ENCODE measurements at regions not wholly inside any gene's neighbourhood (a gene's known extent, or its start where the extent isn't known, plus 50 kb on each side); places are given as distances from the start of the nearest gene placed in this dataset.

GRCh38 chr1:229075716-229076115 lies 195.2 kb upstream of the RAB4A start:
- Histone ChIP-seq H3K36me3 (replicated peaks; ENCODE audit: insufficient read depth, low read length) (no peaks in the 10 kb centered on the region), H3K27me3 (replicated peaks; ENCODE audit: insufficient read depth, low read length) (no peaks in the 10 kb centered on the region), H3K79me2 (ENCODE audit: low read length) (no peaks in the 10 kb centered on the region), H3K9ac (ENCODE audit: low read length) (no peak overlapping the region), H2AFZ (ENCODE audit: low read length) (no peak overlapping the region), H3F3A (ENCODE audit: insufficient read depth, low read length) (no peaks in the 10 kb centered on the region), H3K9me3 (replicated peaks; ENCODE audit: insufficient read depth, low read length) (no peaks in the 10 kb centered on the region), H3K4me2 (ENCODE audit: low read depth, low read length) (no peak overlapping the region), H3K27ac (ENCODE audit: low read length) (no peak overlapping the region), H4K20me1 (ENCODE audit: insufficient read depth, low read length) (no peaks in the 10 kb centered on the region), H3K4me1 (ENCODE audit: low read length) (no peaks in the 10 kb centered on the region), H3K4me3 (ENCODE audit: low read length) (no peak overlapping the region), H3K9me2 (replicated peaks; ENCODE audit: insufficient read depth, low read length) (no peaks in the 10 kb centered on the region)
- no peak for DNase-seq
- TF ChIP-seq EZH2 (optimal IDR thresholded peaks at IDR 0.05; ENCODE audit: low read depth, low read length) (no peak), EZH2phosphoT487 (IDR thresholded peaks at IDR 0.05; ENCODE audit: low read length) (no peak)
- TF ChIP-seq, protein P1, sequence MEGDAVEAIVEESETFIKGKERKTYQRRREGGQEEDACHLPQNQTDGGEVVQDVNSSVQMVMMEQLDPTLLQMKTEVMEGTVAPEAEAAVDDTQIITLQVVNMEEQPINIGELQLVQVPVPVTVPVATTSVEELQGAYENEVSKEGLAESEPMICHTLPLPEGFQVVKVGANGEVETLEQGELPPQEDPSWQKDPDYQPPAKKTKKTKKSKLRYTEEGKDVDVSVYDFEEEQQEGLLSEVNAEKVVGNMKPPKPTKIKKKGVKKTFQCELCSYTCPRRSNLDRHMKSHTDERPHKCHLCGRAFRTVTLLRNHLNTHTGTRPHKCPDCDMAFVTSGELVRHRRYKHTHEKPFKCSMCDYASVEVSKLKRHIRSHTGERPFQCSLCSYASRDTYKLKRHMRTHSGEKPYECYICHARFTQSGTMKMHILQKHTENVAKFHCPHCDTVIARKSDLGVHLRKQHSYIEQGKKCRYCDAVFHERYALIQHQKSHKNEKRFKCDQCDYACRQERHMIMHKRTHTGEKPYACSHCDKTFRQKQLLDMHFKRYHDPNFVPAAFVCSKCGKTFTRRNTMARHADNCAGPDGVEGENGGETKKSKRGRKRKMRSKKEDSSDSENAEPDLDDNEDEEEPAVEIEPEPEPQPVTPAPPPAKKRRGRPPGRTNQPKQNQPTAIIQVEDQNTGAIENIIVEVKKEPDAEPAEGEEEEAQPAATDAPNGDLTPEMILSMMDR (IDR thresholded peaks at IDR 0.05; ENCODE audit: low read length): no peak

DNA sequence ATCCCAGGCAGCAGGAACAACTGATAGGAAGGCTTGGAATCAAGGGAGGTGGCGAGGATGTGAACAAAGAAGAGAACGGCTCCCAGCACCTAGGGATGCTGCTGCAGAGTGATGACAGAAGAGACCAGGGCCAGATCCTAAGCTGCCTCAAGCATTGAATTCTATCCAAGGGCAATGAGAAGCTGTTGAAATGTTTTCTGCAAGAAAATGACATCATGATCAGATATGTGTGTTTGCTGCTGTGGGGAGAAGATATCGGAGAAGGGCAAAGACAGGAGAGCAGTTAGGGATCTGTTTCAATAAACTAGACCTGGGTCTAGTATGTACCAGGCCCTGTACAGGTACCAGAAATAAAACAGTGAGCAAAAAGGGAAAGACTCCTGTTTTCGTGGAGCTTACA lies 194.7 kb upstream of the RAB4A start:
- Histone ChIP-seq H3K4me1 (ENCODE audit: low read length) (no peaks in the 10 kb centered on the region), H3K27ac (ENCODE audit: low read length) (no peak overlapping the region), H3K27me3 (replicated peaks; ENCODE audit: insufficient read depth, low read length) (no peaks in the 10 kb centered on the region), H3K9me2 (replicated peaks; ENCODE audit: insufficient read depth, low read length) (no peaks in the 10 kb centered on the region), H2AFZ (ENCODE audit: low read length) (no peak overlapping the region), H3F3A (ENCODE audit: insufficient read depth, low read length) (no peaks in the 10 kb centered on the region), H4K20me1 (ENCODE audit: insufficient read depth, low read length) (no peaks in the 10 kb centered on the region), H3K9ac (ENCODE audit: low read length) (no peak overlapping the region), H3K4me3 (ENCODE audit: low read length) (no peak overlapping the region), H3K36me3 (replicated peaks; ENCODE audit: insufficient read depth, low read length) (no peaks in the 10 kb centered on the region), H3K4me2 (ENCODE audit: low read depth, low read length) (no peak overlapping the region), H3K79me2 (ENCODE audit: low read length) (no peaks in the 10 kb centered on the region), H3K9me3 (replicated peaks; ENCODE audit: insufficient read depth, low read length) (no peaks in the 10 kb centered on the region)
- no peak for DNase-seq
- TF ChIP-seq, protein P1 (IDR thresholded peaks at IDR 0.05; ENCODE audit: low read length): no peak
- TF ChIP-seq EZH2 (optimal IDR thresholded peaks at IDR 0.05; ENCODE audit: low read depth, low read length) (no peak), EZH2phosphoT487 (IDR thresholded peaks at IDR 0.05; ENCODE audit: low read length) (no peak)

GRCh38 chr1:229079016-229079595 lies 191.8 kb upstream of the RAB4A start:
- H3K4me1 ChIP-seq (ENCODE audit: low read length): no peaks in the 10 kb centered on the region
- H3F3A ChIP-seq (ENCODE audit: insufficient read depth, low read length): no peaks in the 10 kb centered on the region
- H3K9me3 ChIP-seq (replicated peaks; ENCODE audit: insufficient read depth, low read length): no peaks in the 10 kb centered on the region
- no peak overlapping the region for H3K4me3 ChIP-seq (ENCODE audit: low read length)
- no peaks in the 10 kb centered on the region for H3K27me3 ChIP-seq (replicated peaks; ENCODE audit: insufficient read depth, low read length)
- no peak for DNase-seq
- TF ChIP-seq, protein P1 (IDR thresholded peaks at IDR 0.05; ENCODE audit: low read length): no peak
- TF ChIP-seq EZH2phosphoT487 (IDR thresholded peaks at IDR 0.05; ENCODE audit: low read length) (no peak), EZH2 (optimal IDR thresholded peaks at IDR 0.05; ENCODE audit: low read depth, low read length) (no peak)
- no peak overlapping the region for H3K9ac ChIP-seq (ENCODE audit: low read length)
- no peaks in the 10 kb centered on the region for H3K36me3 ChIP-seq (replicated peaks; ENCODE audit: insufficient read depth, low read length)
- H3K9me2 ChIP-seq (replicated peaks; ENCODE audit: insufficient read depth, low read length): no peaks in the 10 kb centered on the region
- no peak overlapping the region for H3K4me2 ChIP-seq (ENCODE audit: low read depth, low read length)
- H4K20me1 ChIP-seq (ENCODE audit: insufficient read depth, low read length): no peaks in the 10 kb centered on the region
- no peak overlapping the region for H2AFZ ChIP-seq (ENCODE audit: low read length)
- no peak overlapping the region for H3K27ac ChIP-seq (ENCODE audit: low read length)
- H3K79me2 ChIP-seq (ENCODE audit: low read length): no peaks in the 10 kb centered on the region
